ENCODE measurements at regions not wholly inside any gene's neighbourhood (a gene's known extent, or its start where the extent isn't known, plus 50 kb on each side); places are given as distances from the start of the nearest gene placed in this dataset.

DNA sequence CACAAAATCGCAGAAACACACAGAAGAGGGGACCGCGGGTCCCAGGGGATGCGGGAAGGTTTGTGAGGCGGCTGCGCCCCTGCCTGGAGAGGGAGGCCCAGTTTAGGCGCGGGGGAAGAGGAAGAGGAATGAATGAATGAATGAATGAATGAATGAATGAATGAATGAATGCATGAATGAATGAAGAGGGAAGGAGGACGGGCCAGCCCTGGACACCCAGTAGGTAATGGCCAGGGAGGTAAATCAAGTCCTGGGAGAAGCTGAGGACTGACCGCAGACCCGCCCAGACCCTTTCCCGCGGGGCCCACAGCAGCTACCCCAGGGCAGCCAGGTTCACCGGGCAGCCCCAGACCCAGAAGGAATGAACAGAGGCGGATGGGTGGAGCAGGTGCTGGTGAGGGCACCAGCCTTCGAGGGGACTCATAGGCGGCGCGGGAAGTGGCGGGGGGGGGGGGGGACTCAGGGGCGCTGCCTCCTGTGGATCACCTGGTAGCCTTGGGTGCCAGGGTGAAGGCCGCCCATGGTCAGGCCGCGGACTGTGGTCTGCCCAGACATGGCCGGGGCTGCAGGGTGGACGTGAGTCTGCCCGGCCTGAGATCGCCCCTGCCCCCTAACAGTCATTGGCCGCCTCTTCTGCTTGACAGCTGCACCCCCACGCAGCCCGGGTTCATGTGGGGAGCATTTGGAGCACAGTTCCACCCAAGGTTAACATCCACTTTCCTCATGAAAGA is 192.0 kb upstream of the PDE10A start:
- Mint-ChIP-seq H3K4me1 (peaks cover 0 to 4% (median 3%) of the 10 kb centered on the region in 7 donors), H3K4me3 (no peak overlapping the region), H3K27ac (no peak overlapping the region), H3K36me3 (peaks cover 0 to 4% (median 0%) of the 10 kb centered on the region in 5 donors), H3K9me3 (peaks cover 0 to 1% (median 0%) of the 10 kb centered on the region in 11 donors), H3K27me3 (peaks cover 46 to 61% (median 56%) of the 10 kb centered on the region in 5 donors)
- ChIA-PET POLR2A (no interaction called here), CTCF (no interaction called here)
- Histone ChIP-seq H3K4me3 (ENCODE audit: low read length) (no peak overlapping the region), H3K9me3 (ENCODE audit: control insufficient read depth in 2 of 3, low read length in 3 of 3) (no peaks in the 10 kb centered on the region), H3K4me1 (ENCODE audit: control insufficient read depth in 2 of 2, insufficient read depth in 2 of 2, low read length in 2 of 2) (no peaks in the 10 kb centered on the region), H3K27ac (ENCODE audit: low read depth, low read length) (no peak overlapping the region), H3K27me3 (ENCODE audit: control insufficient read depth in 2 of 2, insufficient read depth in 2 of 2, low read length in 2 of 2) (no peaks in the 10 kb centered on the region), H3K36me3 (ENCODE audit: control insufficient read depth in 2 of 3, insufficient read depth in 3 of 3, low read length in 3 of 3) (no peaks in the 10 kb centered on the region)
- DNase-seq, result no peak
- intact Hi-C loops (cut with micrococcal nuclease), result no loop called here
- ATAC-seq, result no peak

GRCh38 chr6:165854061-165854862 is 191.2 kb upstream of the PDE10A start:
- H3K27ac ChIP-seq (ENCODE audit: low read depth, low read length), result no peak overlapping the region
- intact Hi-C loops (cut with micrococcal nuclease), result no loop called here

DNA sequence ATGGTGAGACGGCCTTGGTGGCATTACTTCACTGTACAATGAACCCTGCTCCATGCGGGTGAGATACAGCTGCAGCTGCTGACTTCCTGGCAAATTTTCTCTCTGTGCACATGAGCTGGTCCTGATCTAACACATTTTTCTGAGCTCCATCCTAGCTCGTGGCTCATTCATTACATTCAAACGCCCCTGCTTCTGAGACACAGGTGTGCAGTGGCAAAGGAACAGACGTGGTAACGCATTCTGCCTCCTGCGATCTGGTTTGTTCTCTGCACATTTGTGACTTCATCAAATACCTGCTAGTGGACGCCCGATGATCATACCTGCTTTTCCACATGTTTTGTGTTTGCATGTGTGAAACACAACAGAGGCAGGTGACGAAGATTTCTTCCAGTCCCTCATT is 189.6 kb upstream of the PDE10A start:
- H3K27me3 ChIP-seq (ENCODE audit: control insufficient read depth in 2 of 2, insufficient read depth in 2 of 2, low read length in 2 of 2), result no peaks in the 10 kb centered on the region
- no peaks in the 10 kb centered on the region for H3K4me1 ChIP-seq (ENCODE audit: control insufficient read depth in 2 of 2, insufficient read depth in 2 of 2, low read length in 2 of 2)
- DNase-seq (no peak), ATAC-seq (no peak)
- intact Hi-C loops (cut with micrococcal nuclease), result no loop called here
- Mint-ChIP-seq H3K9me3 (peaks cover 0 to 2% (median 0%) of the 10 kb centered on the region in 11 donors), H3K27me3 (peaks cover 58 to 71% (median 63%) of the 10 kb centered on the region in 5 donors), H3K27ac (no peak overlapping the region), H3K4me3 (no peak overlapping the region), H3K36me3 (peaks cover 0 to 4% (median 0%) of the 10 kb centered on the region in 5 donors), H3K4me1 (peaks cover 5 to 13% (median 7%) of the 10 kb centered on the region in 7 donors)
- POLR2A ChIA-PET, result no interaction called here
- CTCF ChIA-PET, result no interaction called here
- H3K36me3 ChIP-seq (ENCODE audit: control insufficient read depth in 2 of 3, insufficient read depth in 3 of 3, low read length in 3 of 3), result no peaks in the 10 kb centered on the region
- no peak overlapping the region for H3K27ac ChIP-seq (ENCODE audit: low read depth, low read length)
- no peaks in the 10 kb centered on the region for H3K9me3 ChIP-seq (ENCODE audit: control insufficient read depth in 2 of 3, low read length in 3 of 3)
- H3K4me3 ChIP-seq (ENCODE audit: low read length), result no peak overlapping the region

More at GRCh38 chr6:165854061-165854862, 191.2 kb upstream of the PDE10A start:
- H3K4me3 Mint-ChIP-seq, result no peak overlapping the region
- peaks cover 5 to 12% (median 7%) of the 10 kb centered on the region in 7 donors for H3K4me1 Mint-ChIP-seq
- no peaks in the 10 kb centered on the region for H3K4me1 ChIP-seq (ENCODE audit: control insufficient read depth in 2 of 2, insufficient read depth in 2 of 2, low read length in 2 of 2)
- no peaks in the 10 kb centered on the region for H3K36me3 ChIP-seq (ENCODE audit: control insufficient read depth in 2 of 3, insufficient read depth in 3 of 3, low read length in 3 of 3)
- H3K36me3 Mint-ChIP-seq, result peaks cover 0 to 4% (median 0%) of the 10 kb centered on the region in 5 donors
- no peaks in the 10 kb centered on the region for H3K9me3 ChIP-seq (ENCODE audit: control insufficient read depth in 2 of 3, low read length in 3 of 3)
- H3K9me3 Mint-ChIP-seq, result peaks cover 0 to 2% (median 0%) of the 10 kb centered on the region in 11 donors
- H3K27me3 ChIP-seq (ENCODE audit: control insufficient read depth in 2 of 2, insufficient read depth in 2 of 2, low read length in 2 of 2), result no peaks in the 10 kb centered on the region
- no peak overlapping the region for H3K4me3 ChIP-seq (ENCODE audit: low read length)
- H3K27me3 Mint-ChIP-seq, result peaks cover 53 to 65% (median 59%) of the 10 kb centered on the region in 5 donors
- no peak for ATAC-seq
- H3K27ac Mint-ChIP-seq, result no peak overlapping the region
- ChIA-PET POLR2A (no interaction called here), CTCF (no interaction called here)
- no peak for DNase-seq

GRCh38 chr6:165850434-165851019 is 187.5 kb upstream of the PDE10A start:
- H3K27me3 ChIP-seq (ENCODE audit: control insufficient read depth in 2 of 2, insufficient read depth in 2 of 2, low read length in 2 of 2), result peaks cover 0 to 1% of the 10 kb centered on the region in 2 donors
- H3K27me3 Mint-ChIP-seq, result peaks cover 60 to 73% (median 66%) of the 10 kb centered on the region in 5 donors
- H3K4me1 ChIP-seq (ENCODE audit: control insufficient read depth in 2 of 2, insufficient read depth in 2 of 2, low read length in 2 of 2), result no peaks in the 10 kb centered on the region

DNA sequence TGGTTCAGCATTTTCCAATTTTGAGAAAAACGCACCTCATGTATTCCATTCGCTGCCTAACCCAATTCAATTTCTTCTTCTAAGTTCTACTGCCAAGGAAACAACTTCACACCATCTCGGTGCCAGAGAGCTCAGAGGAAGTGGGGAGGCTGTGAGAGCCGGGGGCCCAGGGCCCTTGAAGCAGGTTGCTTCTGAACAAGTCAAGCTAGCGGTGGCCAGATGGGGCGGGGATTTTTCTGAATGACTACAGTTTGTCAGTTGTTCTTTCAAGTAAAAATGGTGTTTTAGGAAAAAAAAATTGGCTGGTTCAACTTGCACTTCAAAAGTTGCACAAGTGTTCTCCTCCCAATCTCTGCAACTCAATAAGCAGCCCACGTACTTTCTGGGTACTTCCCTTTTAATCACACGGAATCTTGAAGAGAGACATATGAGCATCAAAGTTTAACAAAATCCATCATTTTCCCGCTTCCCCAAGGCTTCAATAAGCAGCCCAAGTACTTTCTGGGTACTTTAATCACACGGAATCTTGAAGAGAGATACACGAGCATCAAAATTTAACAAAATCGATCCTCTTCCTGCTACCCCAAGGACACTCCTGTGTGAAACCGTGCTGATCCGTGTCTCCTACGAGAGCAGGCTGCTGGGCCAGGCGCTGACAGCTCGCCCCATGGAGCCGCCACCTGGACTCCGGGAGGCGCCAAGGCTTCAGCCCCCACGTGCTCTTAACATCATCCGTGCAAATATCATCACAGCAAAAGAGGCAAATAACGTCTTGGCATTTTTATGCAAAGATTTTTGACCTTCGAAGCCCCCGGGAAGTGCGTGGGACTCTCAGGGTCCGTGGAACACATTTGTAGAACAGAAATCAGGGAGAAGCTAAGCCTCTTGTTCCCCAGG is 186.7 kb upstream of the PDE10A start:
- DNase-seq (no peak), ATAC-seq (no peak)
- POLR2A ChIA-PET, result no interaction called here
- Mint-ChIP-seq H3K27ac (no peak overlapping the region), H3K4me3 (peak overlapping the region in 6 of 10 donors; percentile 8 to 52 (median 35)), H3K4me1 (peaks cover 3 to 13% (median 7%) of the 10 kb centered on the region in 7 donors), H3K9me3 (peaks cover 0 to 2% (median 0%) of the 10 kb centered on the region in 11 donors), H3K36me3 (peaks cover 0 to 4% (median 0%) of the 10 kb centered on the region in 5 donors), H3K27me3 (peaks cover 63 to 78% (median 71%) of the 10 kb centered on the region in 5 donors)
- Histone ChIP-seq H3K4me3 (ENCODE audit: low read length) (no peak overlapping the region), H3K27me3 (ENCODE audit: control insufficient read depth in 2 of 2, insufficient read depth in 2 of 2, low read length in 2 of 2) (peaks cover 0 to 3% of the 10 kb centered on the region in 2 donors), H3K4me1 (ENCODE audit: control insufficient read depth in 2 of 2, insufficient read depth in 2 of 2, low read length in 2 of 2) (no peaks in the 10 kb centered on the region), H3K27ac (ENCODE audit: low read depth, low read length) (no peak overlapping the region), H3K9me3 (ENCODE audit: control insufficient read depth in 2 of 3, low read length in 3 of 3) (no peaks in the 10 kb centered on the region), H3K36me3 (ENCODE audit: control insufficient read depth in 2 of 3, insufficient read depth in 3 of 3, low read length in 3 of 3) (no peaks in the 10 kb centered on the region)
- CTCF ChIA-PET, result no interaction called here
- intact Hi-C loops (cut with micrococcal nuclease), result loop anchor here in 1 of 2 donors (1.0 kb wide), 2 partner anchors 120 to 409 kb away; no protein-coding TSS in a partner anchor

More at GRCh38 chr6:165850434-165851019, 187.5 kb upstream of the PDE10A start:
- Histone ChIP-seq H3K9me3 (ENCODE audit: control insufficient read depth in 2 of 3, low read length in 3 of 3) (no peaks in the 10 kb centered on the region), H3K27ac (ENCODE audit: low read depth, low read length) (no peak overlapping the region), H3K36me3 (ENCODE audit: control insufficient read depth in 2 of 3, insufficient read depth in 3 of 3, low read length in 3 of 3) (no peaks in the 10 kb centered on the region), H3K4me3 (ENCODE audit: low read length) (no peak overlapping the region)
- Mint-ChIP-seq H3K36me3 (peaks cover 0 to 4% (median 0%) of the 10 kb centered on the region in 5 donors), H3K4me1 (peaks cover 3 to 13% (median 7%) of the 10 kb centered on the region in 7 donors), H3K4me3 (peak overlapping the region in 3 of 10 donors; percentile 31 to 52 (median 39)), H3K27ac (no peak overlapping the region), H3K9me3 (peaks cover 0 to 2% (median 0%) of the 10 kb centered on the region in 11 donors)
- ATAC-seq (peak; percentile 73), DNase-seq (peak in 7 of 9 donors; percentile 11 to 60 (median 33))
- intact Hi-C loops (cut with micrococcal nuclease), result loop anchor here in 1 of 2 donors (1.0 kb wide), 2 partner anchors 121 to 410 kb away; no protein-coding TSS in a partner anchor
- ChIA-PET CTCF (interaction anchor here (0.8 kb wide), 1 partner anchor 9 kb away, joined by 3 read pairs; no protein-coding TSS in a partner anchor), POLR2A (no interaction called here)

GRCh38 chr6:165848086-165848426 is 185.0 kb upstream of the PDE10A start:
- H3K4me3 ChIP-seq (ENCODE audit: low read length), result no peak overlapping the region
- no peaks in the 10 kb centered on the region for H3K36me3 Mint-ChIP-seq
- POLR2A ChIA-PET, result no interaction called here
- ATAC-seq (no peak), DNase-seq (no peak)
- H3K27me3 ChIP-seq (ENCODE audit: control insufficient read depth in 2 of 2, insufficient read depth in 2 of 2, low read length in 2 of 2), result peaks cover 0 to 3% of the 10 kb centered on the region in 2 donors
- CTCF ChIA-PET, result no interaction called here
- no peak overlapping the region for H3K4me3 Mint-ChIP-seq
- no peaks in the 10 kb centered on the region for H3K4me1 ChIP-seq (ENCODE audit: control insufficient read depth in 2 of 2, insufficient read depth in 2 of 2, low read length in 2 of 2)
- peaks cover 63 to 73% (median 67%) of the 10 kb centered on the region in 5 donors for H3K27me3 Mint-ChIP-seq
- H3K36me3 ChIP-seq (ENCODE audit: control insufficient read depth in 2 of 3, insufficient read depth in 3 of 3, low read length in 3 of 3), result no peaks in the 10 kb centered on the region
- H3K27ac ChIP-seq (ENCODE audit: low read depth, low read length), result no peak overlapping the region
- no peaks in the 10 kb centered on the region for H3K9me3 ChIP-seq (ENCODE audit: control insufficient read depth in 2 of 3, low read length in 3 of 3)
- intact Hi-C loops (cut with micrococcal nuclease), result no loop called here
- peaks cover 3 to 13% (median 7%) of the 10 kb centered on the region in 7 donors for H3K4me1 Mint-ChIP-seq
- H3K27ac Mint-ChIP-seq, result no peak overlapping the region
- H3K9me3 Mint-ChIP-seq, result peaks cover 0 to 2% (median 0%) of the 10 kb centered on the region in 11 donors

All from naive thymus-derived CD4-positive, alpha-beta T cell (primary cell).